Karpas-422 (cell line): ENCODE measurements at regions not wholly inside any gene's neighbourhood (a gene's known extent, or its start where the extent isn't known, plus 50 kb on each side); places are given as distances from the start of the nearest gene placed in this dataset.

Experiments
- DNase-seq: peaks from one replicate; pipeline ENCODE4 v3.0.0-alpha.2; 2015
- H2AFZ ChIP-seq: fragments of 200-600 bp; sonication (generic); 2 replicates; pipeline ENCODE4 v1.6.1; 2014; ENCODE audit warnings: antibody characterized with exemption, low read length, mixed read lengths
- H3K27ac ChIP-seq: fragments of 200-600 bp; sonication (generic); 2 replicates; pipeline ENCODE4 v1.5.1; 2014; ENCODE audit warnings: mild to moderate bottlenecking, low read length, moderate library complexity
- H3K27me3 ChIP-seq: fragments of 200-600 bp; sonication (generic); 2 replicates; pipeline ENCODE4 v1.6.1; 2014; ENCODE audit warnings: low read length, mixed read lengths
- H3K36me3 ChIP-seq: fragments of 200-600 bp; sonication (generic); 2 replicates; pipeline ENCODE4 v1.6.1; 2014; ENCODE audit warnings: low read length, mixed read lengths; ENCODE audit not compliant: insufficient read depth
- H3K4me1 ChIP-seq: fragments of 200-600 bp; sonication (generic); 2 replicates; pipeline ENCODE4 v1.6.1; 2014; ENCODE audit warnings: mild to moderate bottlenecking, low read length, mixed read lengths
- H3K4me2 ChIP-seq: fragments of 200-600 bp; sonication (generic); 2 replicates; pipeline ENCODE4 v1.6.1; 2014; ENCODE audit warnings: low read length, low read depth, mild to moderate bottlenecking; ENCODE audit not compliant: poor library complexity, severe bottlenecking
- H3K4me3 ChIP-seq: fragments of 200-600 bp; sonication (generic); 2 replicates; pipeline ENCODE4 v1.5.1; 2014; ENCODE audit warnings: mild to moderate bottlenecking, antibody characterized with exemption, low read length, mixed read lengths
- H3K79me2 ChIP-seq: fragments of 200-600 bp; sonication (generic); 2 replicates; pipeline ENCODE4 v1.6.1; 2014; ENCODE audit warnings: mild to moderate bottlenecking, low read length, mixed read lengths
- H3K9ac ChIP-seq: fragments of 200-600 bp; sonication (generic); 2 replicates; pipeline ENCODE4 v1.6.0; 2014; ENCODE audit warnings: low read length
- H3K9me2 ChIP-seq: fragments of 200-600 bp; sonication (generic), shearing (Covaris generic); replicated peaks from 2 replicates; pipeline ENCODE4 v1.6.0; 2014; ENCODE audit warnings: mild to moderate bottlenecking, low read length, moderate library complexity; ENCODE audit not compliant: insufficient read depth
- H3K9me3 ChIP-seq: fragments of 300-700, 200-600 bp; sonication (generic); 2 replicates; pipeline ENCODE4 v1.6.1; 2014; ENCODE audit warnings: low read length, mixed read lengths
- H4K20me1 ChIP-seq: fragments of 200-600 bp; sonication (generic); 2 replicates; pipeline ENCODE4 v1.6.1; 2014; ENCODE audit warnings: mild to moderate bottlenecking, antibody characterized with exemption, low read length, low read depth; ENCODE audit not compliant: insufficient read depth

DNA sequence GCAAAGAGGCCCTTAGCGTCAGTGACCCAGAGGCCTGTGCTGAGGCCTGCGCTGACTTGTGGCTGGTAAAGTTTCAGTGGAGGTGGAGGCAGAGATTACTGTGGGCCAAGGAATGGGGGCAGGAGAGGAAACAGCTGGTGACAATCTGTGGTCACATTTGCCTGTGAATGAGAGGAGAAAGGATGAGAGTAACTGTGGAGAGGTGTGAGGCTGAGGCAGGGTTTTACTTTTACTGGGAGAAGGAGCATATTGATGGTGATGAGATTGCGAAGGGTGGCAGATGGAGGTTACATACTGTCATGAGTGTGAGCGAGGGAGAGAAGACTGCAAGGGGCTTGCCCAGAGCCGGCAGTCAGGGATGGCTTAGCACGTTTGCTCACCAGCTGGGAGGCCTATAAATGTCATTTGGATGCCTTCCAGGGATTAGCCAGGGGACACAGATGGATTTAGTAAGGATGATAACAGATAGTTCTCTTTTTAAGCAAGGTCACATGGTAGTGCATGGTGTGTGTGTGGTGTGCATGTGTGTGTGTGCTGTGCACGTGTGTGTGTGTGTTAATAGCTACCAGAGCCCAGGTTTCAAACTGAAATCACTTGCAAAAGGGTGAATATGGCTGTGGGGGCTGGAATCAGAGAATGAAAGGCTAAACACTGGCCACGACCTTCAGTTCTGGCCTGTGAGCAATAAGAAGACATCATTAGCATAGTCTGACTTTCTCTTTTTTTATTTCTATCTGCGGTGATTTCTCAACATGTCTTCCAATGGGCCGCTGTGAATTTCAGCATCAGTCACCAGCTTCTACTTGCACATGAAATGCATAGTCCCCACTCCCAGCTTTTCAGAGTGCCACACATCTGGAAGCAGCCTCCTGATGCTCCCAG, 291.5 kb upstream of the ZNF32 start:
- H3K27me3 ChIP-seq: no peaks in the 10 kb centered on the region
- DNase-seq: peak; percentile 86
- peak overlapping the region; percentile 100 for H3K27ac ChIP-seq
- H4K20me1 ChIP-seq: no peaks in the 10 kb centered on the region
- H3K9me3 ChIP-seq: no peaks in the 10 kb centered on the region
- peak overlapping the region; percentile 60 for H3K4me3 ChIP-seq
- H3K79me2 ChIP-seq: no peaks in the 10 kb centered on the region
- H3K4me1 ChIP-seq: peaks cover 84% of the 10 kb centered on the region
- H2AFZ ChIP-seq: no peak overlapping the region
- H3K9ac ChIP-seq: peak overlapping the region; percentile 77
- peak overlapping the region; percentile 79 for H3K4me2 ChIP-seq
- H3K9me2 ChIP-seq: no peaks in the 10 kb centered on the region
- H3K36me3 ChIP-seq: no peaks in the 10 kb centered on the region

DNA sequence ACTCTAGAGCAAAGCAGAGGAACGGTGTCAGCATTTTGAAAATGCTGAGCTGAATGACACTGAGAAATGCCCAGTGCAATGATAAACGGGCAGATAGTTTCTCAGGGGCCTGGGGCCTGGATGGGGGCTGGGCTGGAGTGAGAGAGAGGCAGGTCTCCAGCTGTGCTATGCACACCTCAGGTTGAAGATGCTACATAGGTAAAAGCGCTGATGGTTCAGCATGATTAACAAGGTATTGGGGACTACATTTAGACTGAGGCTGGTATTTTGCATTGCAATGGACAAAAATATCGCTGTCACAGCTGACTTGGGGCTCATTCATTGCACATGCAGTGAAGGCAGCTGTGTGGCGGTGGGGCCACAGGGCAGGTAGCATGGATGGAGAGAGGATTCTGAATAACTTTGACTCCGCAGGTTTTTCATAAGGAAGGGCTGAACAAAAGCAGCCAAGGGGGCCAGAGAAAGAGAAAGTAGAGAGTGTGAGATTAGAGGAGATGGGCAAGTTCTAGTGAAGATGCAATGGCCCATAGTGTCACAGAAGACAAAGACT, 290.8 kb upstream of the ZNF32 start:
- H3K27me3 ChIP-seq: no peaks in the 10 kb centered on the region
- peak; percentile 95 for DNase-seq

DNA sequence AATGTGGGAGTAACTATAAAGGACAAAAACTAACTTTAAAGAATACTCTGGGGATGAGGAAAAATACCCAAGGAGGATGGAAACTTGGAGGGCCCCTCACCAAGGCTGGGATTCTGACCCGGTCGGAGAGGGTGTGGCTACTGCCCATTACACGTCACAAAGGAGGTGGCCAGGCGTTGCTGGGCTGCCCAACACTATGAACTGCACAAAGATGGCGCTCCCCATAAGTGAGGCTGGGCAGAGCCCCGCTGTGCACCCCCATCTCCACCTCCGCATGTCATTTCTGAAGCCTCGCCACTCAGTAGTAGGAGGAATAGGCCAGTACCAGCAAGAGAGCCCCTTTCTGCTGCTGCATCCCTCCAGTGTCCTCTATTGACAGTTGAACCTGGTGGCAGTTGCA, 290.1 kb upstream of the ZNF32 start:
- DNase-seq: peak; percentile 68
- Histone ChIP-seq H3K27me3 (no peaks in the 10 kb centered on the region), H3K4me2 (peak overlapping the region; percentile 79), H4K20me1 (no peaks in the 10 kb centered on the region), H3K4me3 (peak overlapping the region; percentile 38; the same call in 1 of the 2 replicates), H3K27ac (peak overlapping the region; percentile 100), H3K9me3 (no peaks in the 10 kb centered on the region), H2AFZ (no peak overlapping the region), H3K79me2 (no peaks in the 10 kb centered on the region), H3K9me2 (no peaks in the 10 kb centered on the region), H3K36me3 (no peaks in the 10 kb centered on the region), H3K4me1 (peaks cover 77% of the 10 kb centered on the region), H3K9ac (peak overlapping the region; percentile 65)

More for the DNA sequence above, 290.8 kb upstream of the ZNF32 start:
- H3K9me3 ChIP-seq: no peaks in the 10 kb centered on the region
- peak overlapping the region; percentile 60 for H3K4me3 ChIP-seq
- H3K79me2 ChIP-seq: no peaks in the 10 kb centered on the region
- peak overlapping the region; percentile 100 for H3K27ac ChIP-seq
- H3K9ac ChIP-seq: peak overlapping the region; percentile 77
- H3K4me2 ChIP-seq: peak overlapping the region; percentile 79
- peaks cover 81% of the 10 kb centered on the region for H3K4me1 ChIP-seq
- no peaks in the 10 kb centered on the region for H3K36me3 ChIP-seq
- H3K9me2 ChIP-seq: no peaks in the 10 kb centered on the region
- no peaks in the 10 kb centered on the region for H4K20me1 ChIP-seq
- H2AFZ ChIP-seq: no peak overlapping the region

- Histone ChIP-seq H3K9me2 (no peaks in the 10 kb centered on the region), H3K4me3 (no peak overlapping the region), H3K27ac (no peak overlapping the region), H3K9ac (no peak overlapping the region), H4K20me1 (no peaks in the 10 kb centered on the region), H3K79me2 (no peaks in the 10 kb centered on the region), H3K4me2 (no peak overlapping the region), H3K27me3 (no peaks in the 10 kb centered on the region), H3K36me3 (no peaks in the 10 kb centered on the region), H2AFZ (no peak overlapping the region), H3K9me3 (no peaks in the 10 kb centered on the region), H3K4me1 (peaks cover 38% of the 10 kb centered on the region)
- no peak for DNase-seq
These were observed 282.7 kb upstream of the ZNF32 start for GRCh38 chr10:43931308-43931930.

DNA sequence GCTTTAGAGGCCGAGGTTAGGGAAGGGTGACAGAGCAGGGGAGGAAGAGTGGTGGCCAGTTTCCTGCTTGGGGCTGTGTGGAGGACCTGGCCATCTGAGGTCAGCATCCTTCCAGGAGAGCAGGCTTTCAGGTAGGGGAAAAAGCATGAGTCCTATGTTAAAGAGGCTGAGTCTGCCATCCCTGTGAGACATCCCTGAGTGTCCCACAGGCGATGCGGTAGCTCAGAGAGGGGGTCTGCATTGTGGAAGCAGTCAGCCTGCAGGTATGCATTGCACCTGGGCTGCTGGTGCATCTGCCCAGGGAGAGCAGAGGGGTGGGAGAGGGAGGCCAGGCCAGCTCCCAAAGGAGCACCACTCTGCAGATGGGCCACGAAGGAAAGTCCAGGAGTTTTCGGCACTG, 282.1 kb upstream of the ZNF32 start:
- Histone ChIP-seq H3K9me3 (no peaks in the 10 kb centered on the region), H3K27me3 (no peaks in the 10 kb centered on the region), H3K4me2 (no peak overlapping the region), H3K9me2 (no peaks in the 10 kb centered on the region), H3K4me3 (no peak overlapping the region), H3K36me3 (no peaks in the 10 kb centered on the region), H3K4me1 (peaks cover 42% of the 10 kb centered on the region), H3K79me2 (no peaks in the 10 kb centered on the region), H2AFZ (no peak overlapping the region), H3K27ac (no peak overlapping the region), H4K20me1 (no peaks in the 10 kb centered on the region), H3K9ac (no peak overlapping the region)
- no peak for DNase-seq

DNA sequence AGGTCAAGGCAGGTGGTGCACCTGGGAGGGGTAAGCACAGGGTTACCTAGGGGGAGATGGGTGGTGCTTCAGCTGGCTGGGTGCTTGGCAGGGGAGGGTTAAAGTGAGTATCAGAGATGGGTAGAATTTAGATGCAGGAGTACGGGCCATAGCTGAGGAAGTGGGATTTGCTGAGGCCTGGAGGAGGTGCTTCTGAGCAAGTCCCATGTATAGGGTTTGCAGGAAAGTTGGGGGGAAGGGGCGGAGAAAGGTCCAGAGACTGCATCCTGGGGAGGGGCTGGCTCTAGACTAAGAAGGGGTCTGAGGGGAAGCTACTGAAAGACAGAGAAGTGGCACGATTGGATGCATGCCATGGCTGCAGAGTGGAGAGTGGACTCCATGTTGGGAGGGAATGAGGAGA, 281.6 kb upstream of the ZNF32 start:
- Histone ChIP-seq H3K4me3 (no peak overlapping the region), H3K36me3 (no peaks in the 10 kb centered on the region), H3K27ac (no peak overlapping the region), H3K9me3 (no peaks in the 10 kb centered on the region), H3K9me2 (no peaks in the 10 kb centered on the region), H3K4me2 (no peak overlapping the region), H3K4me1 (peaks cover 41% of the 10 kb centered on the region), H4K20me1 (no peaks in the 10 kb centered on the region), H2AFZ (no peak overlapping the region), H3K27me3 (no peaks in the 10 kb centered on the region), H3K79me2 (no peaks in the 10 kb centered on the region), H3K9ac (no peak overlapping the region)
- no peak for DNase-seq

GRCh38 chr10:43929122-43929521, 280.4 kb upstream of the ZNF32 start:
- Histone ChIP-seq H3K27ac (no peak overlapping the region), H3K27me3 (no peaks in the 10 kb centered on the region), H3K4me1 (peaks cover 51% of the 10 kb centered on the region), H3K79me2 (no peaks in the 10 kb centered on the region), H4K20me1 (no peaks in the 10 kb centered on the region), H3K9me3 (no peaks in the 10 kb centered on the region), H3K36me3 (no peaks in the 10 kb centered on the region), H3K4me2 (no peak overlapping the region), H3K9ac (no peak overlapping the region), H3K4me3 (no peak overlapping the region), H3K9me2 (no peaks in the 10 kb centered on the region), H2AFZ (no peak overlapping the region)
- DNase-seq: no peak

DNA sequence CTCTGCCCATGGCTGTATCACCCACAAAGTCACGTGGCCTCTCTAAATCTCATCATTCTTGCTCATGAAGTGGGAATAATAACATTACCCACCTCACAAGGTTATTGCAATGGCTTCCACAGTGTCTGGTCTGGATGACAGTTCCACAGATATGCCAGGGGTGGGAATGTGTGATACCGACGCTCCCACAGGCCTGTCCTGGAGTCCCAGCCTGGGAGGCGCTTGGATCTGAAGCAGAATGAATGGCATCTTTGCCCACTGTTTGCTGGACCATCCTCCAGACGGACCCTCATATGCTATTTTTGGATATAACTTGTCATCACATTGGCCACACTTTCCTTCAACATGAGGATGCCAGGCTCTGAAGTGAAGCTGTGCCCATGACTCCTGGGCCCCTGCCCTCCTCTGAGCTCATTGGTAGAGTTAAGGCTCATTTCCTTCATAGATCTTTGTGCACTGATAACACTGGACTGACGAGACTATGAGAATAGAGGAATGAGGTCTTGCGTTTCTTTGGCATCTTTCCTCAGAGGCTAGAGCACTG, 279.8 kb upstream of the ZNF32 start:
- Histone ChIP-seq H3K4me3 (no peak overlapping the region), H3K36me3 (no peaks in the 10 kb centered on the region), H3K27me3 (no peaks in the 10 kb centered on the region), H3K9me2 (no peaks in the 10 kb centered on the region), H3K9ac (no peak overlapping the region), H3K27ac (no peak overlapping the region), H3K9me3 (no peaks in the 10 kb centered on the region), H2AFZ (no peak overlapping the region), H4K20me1 (no peaks in the 10 kb centered on the region), H3K4me1 (peaks cover 55% of the 10 kb centered on the region), H3K4me2 (no peak overlapping the region), H3K79me2 (no peaks in the 10 kb centered on the region)
- DNase-seq: no peak
